ENCODE measurements at regions not wholly inside any gene's neighbourhood (a gene's known extent, or its start where the extent isn't known, plus 50 kb on each side); places are given as distances from the start of the nearest gene placed in this dataset.

GRCh38 chr16:80199614-80200013 lies 341.2 kb upstream of the DYNLRB2 start:
- Mint-ChIP-seq H3K9me3 (no peaks in the 10 kb centered on the region), H3K27ac (no peak overlapping the region), H3K36me3 (ENCODE audit: low read depth) (no peaks in the 10 kb centered on the region), H3K4me3 (no peak overlapping the region), H3K4me1 (ENCODE audit: low read depth) (peaks cover 4% of the 10 kb centered on the region), H3K27me3 (peaks cover 6% of the 10 kb centered on the region)
- POLR2A ChIA-PET = no interaction called here
- TF ChIP-seq, protein P1, sequence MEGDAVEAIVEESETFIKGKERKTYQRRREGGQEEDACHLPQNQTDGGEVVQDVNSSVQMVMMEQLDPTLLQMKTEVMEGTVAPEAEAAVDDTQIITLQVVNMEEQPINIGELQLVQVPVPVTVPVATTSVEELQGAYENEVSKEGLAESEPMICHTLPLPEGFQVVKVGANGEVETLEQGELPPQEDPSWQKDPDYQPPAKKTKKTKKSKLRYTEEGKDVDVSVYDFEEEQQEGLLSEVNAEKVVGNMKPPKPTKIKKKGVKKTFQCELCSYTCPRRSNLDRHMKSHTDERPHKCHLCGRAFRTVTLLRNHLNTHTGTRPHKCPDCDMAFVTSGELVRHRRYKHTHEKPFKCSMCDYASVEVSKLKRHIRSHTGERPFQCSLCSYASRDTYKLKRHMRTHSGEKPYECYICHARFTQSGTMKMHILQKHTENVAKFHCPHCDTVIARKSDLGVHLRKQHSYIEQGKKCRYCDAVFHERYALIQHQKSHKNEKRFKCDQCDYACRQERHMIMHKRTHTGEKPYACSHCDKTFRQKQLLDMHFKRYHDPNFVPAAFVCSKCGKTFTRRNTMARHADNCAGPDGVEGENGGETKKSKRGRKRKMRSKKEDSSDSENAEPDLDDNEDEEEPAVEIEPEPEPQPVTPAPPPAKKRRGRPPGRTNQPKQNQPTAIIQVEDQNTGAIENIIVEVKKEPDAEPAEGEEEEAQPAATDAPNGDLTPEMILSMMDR (IDR thresholded peaks at IDR 0.05) = no peak
- ATAC-seq = no peak
- no peak for DNase-seq
- intact Hi-C loops (cut with micrococcal nuclease) = no loop called here
- CTCF ChIA-PET = no interaction called here

DNA sequence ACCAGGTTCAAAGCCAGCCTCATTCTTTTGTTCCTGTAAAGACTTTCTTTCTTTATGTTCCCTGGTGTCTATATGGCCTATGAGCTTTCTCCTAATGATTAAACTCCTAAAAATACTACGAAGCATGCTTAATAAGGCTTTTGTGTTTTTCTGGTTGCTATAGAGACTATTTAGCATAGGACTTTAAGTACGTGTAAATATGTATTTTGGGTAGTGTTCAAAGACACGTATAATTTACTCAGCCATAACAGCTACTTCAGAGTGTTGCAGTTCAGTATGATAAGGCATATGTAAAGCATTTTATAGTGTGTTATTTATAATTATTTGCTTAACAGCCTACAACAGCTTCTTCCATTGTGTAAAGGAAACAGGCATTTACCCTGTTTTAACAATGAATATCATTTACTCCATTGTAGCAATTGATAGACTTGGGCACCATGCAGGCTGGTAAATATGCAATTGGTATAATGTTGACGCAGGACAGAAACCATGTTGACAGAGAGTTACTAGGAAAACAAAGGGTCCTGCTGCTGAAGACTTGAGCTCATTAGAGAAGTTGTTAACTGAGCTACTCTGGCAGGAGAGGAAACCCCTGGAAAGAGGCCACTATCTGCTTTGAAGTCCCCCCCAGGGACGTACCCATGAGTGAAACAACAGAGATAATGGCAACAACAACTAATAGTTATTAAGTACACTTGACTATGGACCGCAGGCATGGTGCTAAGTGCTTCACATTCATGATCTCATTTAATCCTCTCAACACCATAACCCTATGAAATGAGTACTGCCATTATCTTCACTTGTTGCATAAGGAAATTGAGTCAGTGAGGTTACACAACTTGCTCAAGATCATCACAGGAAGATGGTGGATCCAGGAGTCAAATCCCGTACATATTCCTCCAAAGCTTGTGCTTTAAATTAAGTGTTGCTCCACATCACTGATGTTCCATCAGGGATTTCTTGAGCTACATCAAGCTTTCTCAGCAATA lies 342.2 kb upstream of the DYNLRB2 start:
- H3K9me3 Mint-ChIP-seq = no peaks in the 10 kb centered on the region
- no peak for ATAC-seq
- H3K36me3 Mint-ChIP-seq (ENCODE audit: low read depth) = no peaks in the 10 kb centered on the region
- peaks cover 4% of the 10 kb centered on the region for H3K27me3 Mint-ChIP-seq
- ChIA-PET POLR2A (no interaction called here), CTCF (no interaction called here)
- intact Hi-C loops (cut with micrococcal nuclease) = no loop called here
- H3K4me3 Mint-ChIP-seq = no peak overlapping the region
- TF ChIP-seq, protein P1 (IDR thresholded peaks at IDR 0.05) = no peak
- no peak overlapping the region for H3K27ac Mint-ChIP-seq
- peaks cover 4% of the 10 kb centered on the region for H3K4me1 Mint-ChIP-seq (ENCODE audit: low read depth)
- DNase-seq = no peak

DNA sequence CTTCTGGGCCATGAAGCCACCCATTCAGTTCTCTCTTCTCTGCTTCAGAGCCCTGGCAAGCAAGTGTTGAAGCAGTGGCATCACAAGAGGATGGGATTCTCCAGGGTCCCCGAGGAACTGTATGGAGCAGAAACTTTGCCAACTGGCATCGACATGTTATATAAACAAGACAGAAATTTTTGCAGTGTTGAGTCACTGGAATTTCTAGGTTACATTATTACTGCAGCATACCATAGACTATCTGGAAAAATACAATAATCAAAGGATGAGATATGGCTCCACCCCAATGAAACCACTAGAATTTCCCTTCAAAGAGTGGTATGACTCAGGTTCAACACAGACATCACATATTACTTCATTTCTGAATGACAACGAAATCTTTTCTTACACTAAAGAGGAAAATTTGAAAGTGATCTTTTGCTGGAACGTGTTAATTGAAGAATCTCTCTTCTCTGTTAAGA lies 343.0 kb upstream of the DYNLRB2 start:
- Mint-ChIP-seq H3K4me1 (ENCODE audit: low read depth) (peaks cover 4% of the 10 kb centered on the region), H3K27me3 (peaks cover 4% of the 10 kb centered on the region), H3K4me3 (no peak overlapping the region), H3K9me3 (no peaks in the 10 kb centered on the region), H3K36me3 (ENCODE audit: low read depth) (no peaks in the 10 kb centered on the region), H3K27ac (no peak overlapping the region)
- intact Hi-C loops (cut with micrococcal nuclease) = no loop called here
- TF ChIP-seq, protein P1 (IDR thresholded peaks at IDR 0.05) = no peak
- CTCF ChIA-PET = no interaction called here
- POLR2A ChIA-PET = no interaction called here
- peak; percentile 39 for ATAC-seq
- DNase-seq = no peak

GRCh38 chr16:80191928-80192327 lies 348.9 kb upstream of the DYNLRB2 start:
- H3K4me3 Mint-ChIP-seq = no peak overlapping the region
- H3K27me3 Mint-ChIP-seq = peaks cover 5% of the 10 kb centered on the region
- H3K36me3 Mint-ChIP-seq (ENCODE audit: low read depth) = no peaks in the 10 kb centered on the region
- H3K4me1 Mint-ChIP-seq (ENCODE audit: low read depth) = no peaks in the 10 kb centered on the region
- TF ChIP-seq, protein P1 (IDR thresholded peaks at IDR 0.05) = no peak
- ChIA-PET POLR2A (no interaction called here), CTCF (no interaction called here)
- intact Hi-C loops (cut with micrococcal nuclease) = no loop called here
- ATAC-seq (no peak), DNase-seq (no peak)
- H3K9me3 Mint-ChIP-seq = no peaks in the 10 kb centered on the region
- no peak overlapping the region for H3K27ac Mint-ChIP-seq

DNA sequence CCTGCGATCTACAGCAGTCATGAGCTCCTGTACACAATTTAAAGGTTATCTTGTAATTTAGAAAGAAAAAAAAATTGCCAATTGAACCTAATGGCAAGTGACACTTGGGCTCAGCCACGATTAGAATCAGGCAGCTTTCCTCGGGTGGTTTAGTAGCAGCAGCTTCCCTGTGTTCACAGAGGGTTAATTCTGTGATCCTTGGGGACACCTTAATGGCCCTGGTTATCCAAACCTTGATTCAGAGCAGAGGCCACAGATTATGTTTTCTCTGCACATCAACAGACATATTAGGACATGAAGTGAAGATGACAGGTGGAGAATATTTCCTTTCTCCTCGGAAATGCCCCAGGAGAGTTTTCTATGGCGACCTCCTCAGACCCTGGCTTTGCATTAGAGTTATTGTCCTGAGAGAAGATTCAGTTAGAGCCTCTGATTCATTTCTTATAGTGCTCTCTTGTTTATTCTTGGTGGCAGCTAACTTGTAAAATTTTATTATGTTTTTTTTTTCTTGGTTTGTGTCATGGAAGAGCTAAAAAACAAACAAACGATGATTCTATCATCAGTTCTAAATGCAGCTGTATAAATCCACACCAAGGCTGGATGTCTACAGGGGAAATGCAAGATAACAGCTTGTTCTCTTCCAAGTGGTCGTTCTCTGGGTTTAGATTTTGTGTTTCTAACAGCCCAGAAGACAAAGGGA lies 351.2 kb upstream of the DYNLRB2 start:
- ChIA-PET CTCF (no interaction called here), POLR2A (no interaction called here)
- ATAC-seq (no peak), DNase-seq (no peak)
- Mint-ChIP-seq H3K9me3 (no peaks in the 10 kb centered on the region), H3K4me3 (no peak overlapping the region), H3K27me3 (peaks cover 4% of the 10 kb centered on the region), H3K36me3 (ENCODE audit: low read depth) (no peaks in the 10 kb centered on the region), H3K27ac (no peak overlapping the region), H3K4me1 (ENCODE audit: low read depth) (no peaks in the 10 kb centered on the region)
- intact Hi-C loops (cut with micrococcal nuclease) = no loop called here
- TF ChIP-seq, protein P1 (IDR thresholded peaks at IDR 0.05) = no peak
